Activated CD8-positive, alpha-beta memory T cell treated with anti-CD3 and anti-CD28 coated beads, Interleukin-2, amount 50 U/mL, for 48 hours (primary cell): ENCODE measurements at regions not wholly inside any gene's neighbourhood (a gene's known extent, or its start where the extent isn't known, plus 50 kb on each side); places are given as distances from the start of the nearest gene placed in this dataset.

Source experiments
- DNase-seq: peaks from one replicate; pipeline ENCODE4 v3.0.0-alpha.2; 2020

DNA sequence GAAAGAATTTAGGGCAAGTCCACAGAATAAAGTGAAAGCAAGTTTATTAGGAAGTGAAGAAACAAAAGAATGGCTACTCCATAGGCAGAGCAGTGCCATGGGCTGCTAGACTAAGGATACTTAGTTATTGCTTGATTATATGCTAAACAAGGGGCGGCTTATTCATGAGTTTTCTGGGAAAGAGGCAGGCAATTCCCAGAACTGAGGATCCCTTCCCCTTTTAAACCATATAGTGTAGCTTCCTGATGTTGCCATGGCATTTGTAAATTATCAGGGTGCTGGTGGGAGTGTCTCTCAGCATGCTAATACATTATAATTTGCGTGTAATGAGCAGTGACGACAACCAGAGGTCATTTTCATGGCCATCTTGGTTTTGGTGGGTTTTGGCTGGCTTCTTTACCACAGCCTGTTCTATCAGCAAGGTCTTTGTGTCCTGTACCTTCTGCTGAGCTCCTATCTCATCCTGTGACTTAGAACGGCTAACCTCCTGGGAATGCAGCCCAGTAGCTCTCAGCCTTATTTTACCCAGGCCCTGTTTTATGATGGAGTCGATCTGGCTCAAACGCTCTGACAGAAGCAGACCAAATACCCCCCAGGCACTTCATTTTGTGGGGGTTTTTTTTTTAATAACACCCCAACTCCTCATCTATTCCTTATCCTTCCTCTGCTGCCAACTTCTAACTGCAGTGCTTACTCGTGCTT, 103.0 kb upstream of the RARB start:
- DNase-seq: no peak

DNA sequence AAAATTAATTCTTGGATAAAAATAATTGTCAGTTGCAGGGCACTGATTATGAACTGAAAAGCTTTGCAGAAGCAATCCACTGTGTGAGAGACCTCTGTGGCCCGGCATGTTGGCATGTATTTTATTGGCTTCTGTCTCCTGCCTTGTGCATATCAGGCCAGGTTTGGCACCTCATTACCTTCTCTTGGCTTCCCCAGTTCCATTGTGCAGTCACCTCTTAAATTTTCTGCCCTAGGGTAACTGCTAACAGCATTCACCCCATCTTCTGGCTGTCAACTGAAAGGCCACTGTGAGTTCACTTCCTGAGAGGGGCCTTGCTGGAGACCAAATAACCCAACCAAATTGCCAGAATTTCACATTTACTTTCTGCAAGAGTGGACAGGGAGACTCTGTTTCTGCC, 92.7 kb upstream of the RARB start:
- DNase-seq: no peak

DNA sequence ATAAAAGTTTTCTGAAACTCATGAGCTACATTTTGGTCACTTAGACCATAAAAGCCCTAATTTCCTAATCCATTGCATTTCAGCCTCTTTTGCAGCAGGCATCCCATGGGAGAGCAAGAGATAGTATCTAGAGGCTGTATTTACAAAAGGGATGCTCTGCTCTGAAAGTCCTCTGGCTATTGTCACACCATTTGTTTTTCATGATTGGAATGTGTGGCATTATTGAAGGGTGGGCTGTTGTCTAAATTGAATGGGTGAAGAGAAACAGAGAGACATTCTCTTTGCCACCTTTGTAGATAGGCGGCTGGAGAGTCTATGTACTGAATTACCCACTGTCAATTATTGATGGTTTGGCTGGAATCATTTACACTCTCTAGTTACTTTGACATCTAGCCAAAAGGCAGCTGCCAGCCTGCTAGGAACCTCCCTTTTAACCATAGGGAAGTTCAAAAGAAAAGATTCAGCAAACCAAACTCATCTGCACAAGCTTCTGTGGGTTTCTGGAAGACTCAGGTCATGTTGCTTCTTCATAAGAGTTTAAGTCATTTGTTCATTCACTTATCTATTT, 89.8 kb upstream of the RARB start:
- DNase-seq: no peak

DNA sequence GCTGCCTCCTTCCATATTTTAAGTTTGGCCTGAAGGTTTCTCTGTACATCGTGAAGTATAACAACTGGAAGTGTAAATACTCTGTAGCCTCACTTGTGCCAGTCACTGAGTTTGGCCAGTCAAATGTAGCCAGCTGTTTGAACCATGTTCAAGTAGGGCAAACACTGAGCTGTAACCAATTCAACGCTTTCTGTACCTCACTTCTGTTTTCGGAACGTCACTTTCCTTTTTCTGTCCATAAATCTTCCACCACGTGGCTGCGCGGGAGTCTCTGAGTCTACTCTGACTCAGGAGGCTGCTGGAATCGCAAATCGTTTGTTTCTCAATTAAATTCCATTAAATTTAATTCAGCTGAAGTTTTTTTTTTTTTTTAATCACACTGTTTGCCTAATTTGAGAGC, 88.8 kb upstream of the RARB start:
- DNase-seq: no peak

DNA sequence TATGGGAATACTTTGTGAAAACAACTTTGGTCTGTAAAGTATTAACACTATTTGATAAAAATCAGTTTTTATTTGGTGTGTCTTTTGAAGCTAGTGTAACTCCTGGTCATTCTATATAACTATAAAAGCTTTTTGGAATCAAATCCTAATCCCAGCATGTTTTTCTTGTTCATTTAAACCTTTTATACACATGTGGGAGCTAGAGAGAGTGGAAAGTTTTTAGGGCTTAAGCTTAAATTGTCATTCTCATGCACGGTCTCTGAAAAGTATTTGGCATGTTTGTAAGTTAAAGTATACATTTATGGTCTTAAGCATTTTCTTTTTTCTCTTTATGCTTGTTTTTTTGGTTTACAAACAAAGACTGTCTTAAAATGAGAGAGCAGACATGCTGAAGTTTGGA, 83.4 kb upstream of the RARB start:
- no peak for DNase-seq

DNA sequence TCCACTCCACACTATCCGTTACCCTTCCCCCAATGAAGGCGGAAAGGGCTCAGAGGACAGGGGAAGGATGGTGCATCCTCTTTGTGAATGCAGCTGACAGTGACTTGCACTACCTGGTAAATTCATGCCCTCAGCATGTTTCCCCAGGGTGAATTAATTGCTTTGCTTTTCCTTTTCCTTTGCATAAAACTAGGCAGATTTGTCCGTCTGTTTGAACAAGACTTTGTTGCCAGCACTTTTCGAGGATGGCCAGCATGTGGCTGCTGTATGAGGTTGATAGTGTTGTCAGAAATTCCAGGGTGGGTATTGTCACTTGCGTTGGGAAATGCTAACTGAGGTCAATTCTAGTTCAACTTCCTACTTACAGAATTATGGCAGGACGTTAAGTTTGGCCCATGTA, 79.0 kb upstream of the RARB start:
- DNase-seq: no peak

DNA sequence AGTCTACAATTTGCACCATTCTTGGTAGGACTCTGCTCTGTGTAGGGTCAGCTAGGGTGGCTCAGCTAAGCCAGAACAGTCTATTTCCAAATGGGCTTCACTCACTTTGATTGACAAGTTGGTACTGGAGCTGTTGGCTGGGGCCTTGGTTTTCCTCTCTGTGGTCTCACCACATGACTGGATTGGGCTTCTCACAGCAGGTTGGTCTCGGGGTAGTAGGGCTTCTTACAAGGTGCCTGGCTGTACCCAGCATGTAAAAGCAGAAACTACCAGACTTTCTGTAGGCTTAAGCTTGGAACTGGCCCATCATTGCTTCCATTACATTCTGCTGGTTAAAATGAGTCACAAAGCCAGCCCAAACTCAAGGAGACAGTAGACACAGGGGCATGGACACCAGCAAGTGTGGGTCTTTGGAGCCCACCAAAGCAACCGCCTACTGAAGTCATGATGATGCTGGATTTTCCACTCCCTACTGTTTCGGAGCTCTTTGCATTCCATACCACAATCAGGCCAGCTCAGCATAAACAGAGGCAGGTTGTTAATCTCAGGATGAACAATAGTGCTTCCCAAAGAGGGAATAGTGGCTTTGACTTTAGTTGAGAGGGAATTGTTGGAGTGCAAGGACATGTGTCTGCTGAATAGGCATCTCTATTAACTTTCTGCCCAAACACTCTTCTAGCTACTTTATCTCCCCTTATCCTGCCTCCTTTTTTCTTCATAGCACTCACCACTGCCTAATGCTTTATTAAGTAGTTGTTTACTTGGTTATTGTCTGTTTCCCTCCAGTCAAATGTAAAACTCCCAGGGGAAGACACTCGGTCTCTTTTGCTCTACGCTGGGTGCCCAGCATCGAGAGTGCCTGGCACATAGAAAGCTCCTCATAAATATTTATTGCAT, 78.0 kb upstream of the RARB start:
- DNase-seq: no peak

DNA sequence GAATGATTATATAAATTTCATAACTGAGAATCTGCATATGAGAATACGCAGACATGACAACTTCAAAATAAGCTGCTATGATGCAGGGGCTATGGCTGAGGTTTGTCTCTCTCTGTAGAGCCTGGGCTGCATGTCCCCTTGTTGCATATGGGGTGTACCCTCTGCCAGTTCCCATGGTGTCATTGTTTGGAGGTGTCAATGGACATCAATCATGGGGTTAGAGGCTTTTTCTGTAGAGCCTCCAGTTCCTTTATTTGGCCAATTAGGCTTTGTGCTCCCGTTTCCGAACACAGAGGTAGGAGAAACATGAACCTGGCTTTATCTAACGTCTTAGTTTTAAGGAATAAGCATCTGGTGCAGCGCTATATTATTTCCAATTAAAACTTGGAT, 77.3 kb upstream of the RARB start:
- DNase-seq: no peak

DNA sequence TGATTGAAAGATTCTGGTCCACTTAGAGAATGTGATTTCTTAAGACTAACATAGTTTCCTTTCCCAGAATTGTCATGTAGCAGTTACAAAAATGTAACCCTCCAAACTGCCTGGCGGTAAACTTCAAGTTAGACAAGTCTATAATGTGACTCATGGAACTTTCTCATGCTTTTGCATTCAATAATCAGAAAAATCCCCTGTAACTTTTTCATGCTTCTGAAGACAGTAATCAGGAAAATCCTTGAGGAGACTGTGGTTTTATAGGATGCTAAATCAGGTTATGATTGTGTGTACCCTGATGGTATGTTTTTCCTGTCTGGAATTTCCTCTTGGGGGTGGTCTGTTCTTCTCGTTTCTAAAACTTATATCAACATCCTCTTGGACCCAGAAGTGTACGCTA, 74.0 kb upstream of the RARB start:
- DNase-seq: no peak

DNA sequence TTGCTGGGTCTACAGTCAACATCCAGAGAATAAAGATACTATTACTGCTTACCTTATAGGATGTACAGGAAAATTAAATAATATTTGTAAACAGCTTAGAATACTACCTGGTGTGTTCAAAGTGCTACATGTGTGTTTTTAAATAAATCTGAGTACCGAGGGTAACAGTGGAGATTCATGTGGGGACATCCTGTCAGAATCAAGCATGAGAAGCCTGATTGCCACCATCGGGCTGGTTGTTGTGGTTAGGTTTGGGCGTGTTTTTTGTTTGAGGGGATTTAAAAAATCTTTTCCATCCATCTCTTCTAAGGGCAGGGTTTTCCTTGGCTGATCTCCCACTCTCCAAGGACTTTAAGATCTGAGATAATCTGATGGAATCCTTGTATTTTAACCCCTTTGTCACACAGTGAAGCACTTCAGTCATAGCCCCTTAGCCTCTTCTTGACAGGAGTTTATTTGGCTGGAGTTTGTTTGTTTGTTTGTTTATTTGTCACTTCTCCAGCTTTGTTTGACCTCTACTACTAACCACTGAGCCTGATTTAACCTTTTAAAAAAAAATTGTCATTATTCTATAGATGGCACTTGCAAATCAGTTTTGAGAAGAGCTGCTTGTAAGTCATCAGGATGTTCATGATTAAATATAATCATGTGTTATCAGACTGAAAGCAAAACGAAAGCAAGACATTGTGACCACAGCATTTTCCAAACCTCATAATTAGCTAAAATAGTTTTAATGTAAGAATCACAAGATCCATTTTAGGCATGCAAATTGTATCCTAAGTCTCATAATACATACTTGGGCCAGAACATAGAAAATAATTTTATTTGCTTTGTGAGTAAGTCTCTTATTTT, 72.8 kb upstream of the RARB start:
- no peak for DNase-seq

DNA sequence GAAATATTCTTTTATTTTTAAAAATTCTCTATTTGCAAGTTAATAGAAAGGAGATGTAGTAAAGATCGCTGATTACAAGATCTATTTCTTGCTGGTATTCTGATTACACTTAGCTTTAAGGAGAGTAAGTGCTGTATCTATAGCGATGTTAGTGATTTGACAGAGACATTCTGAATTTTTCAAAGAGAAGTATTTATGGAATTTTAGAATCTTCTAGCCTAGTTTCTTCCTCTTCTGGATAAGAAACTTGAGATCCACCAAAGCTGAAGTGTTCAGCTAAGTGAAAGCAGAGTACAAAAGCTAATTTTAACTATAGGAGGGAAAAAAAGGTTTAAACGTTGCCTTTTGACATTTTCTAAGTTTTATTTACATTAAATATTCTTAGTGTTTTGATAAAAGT, 72.1 kb upstream of the RARB start:
- DNase-seq: no peak

DNA sequence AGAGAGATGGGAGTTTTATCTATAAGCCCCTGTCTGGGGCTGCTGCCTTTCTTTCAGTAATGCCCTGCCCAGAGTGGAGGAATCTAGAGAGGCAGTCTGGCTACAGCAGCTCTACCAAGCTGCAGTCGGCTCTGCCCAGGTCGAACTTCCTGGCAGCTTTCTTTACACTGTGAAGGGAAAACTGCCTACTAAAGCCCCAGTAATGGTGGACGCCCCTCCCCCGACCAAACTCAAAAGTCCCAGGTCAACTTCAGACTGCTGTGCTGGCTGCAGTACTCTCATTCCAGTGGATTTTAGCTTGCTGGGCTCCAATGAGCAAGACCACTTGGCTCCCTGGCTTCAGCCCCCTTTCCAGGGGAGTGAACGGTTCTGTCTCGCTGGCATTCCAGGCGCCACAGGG, 65.9 kb upstream of the RARB start:
- no peak for DNase-seq

DNA sequence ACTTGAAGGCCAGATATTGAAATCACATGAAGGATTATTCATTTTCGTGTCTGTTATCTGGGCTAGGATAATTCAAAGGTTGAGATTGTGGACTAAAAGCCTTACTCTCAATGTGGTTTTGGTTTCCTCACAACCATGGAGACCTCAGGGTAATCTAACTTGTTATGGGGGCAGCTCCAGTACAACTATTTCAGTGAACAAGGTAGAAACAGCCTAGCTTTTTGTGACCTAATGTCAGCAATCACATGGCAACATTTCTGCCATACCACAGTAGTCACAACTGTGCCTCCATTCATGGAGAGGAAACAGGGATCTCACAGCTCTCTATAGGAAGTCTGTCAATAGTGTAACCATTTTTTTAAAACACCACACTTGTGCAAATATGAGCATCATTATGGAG, 62.4 kb upstream of the RARB start:
- no peak for DNase-seq

DNA sequence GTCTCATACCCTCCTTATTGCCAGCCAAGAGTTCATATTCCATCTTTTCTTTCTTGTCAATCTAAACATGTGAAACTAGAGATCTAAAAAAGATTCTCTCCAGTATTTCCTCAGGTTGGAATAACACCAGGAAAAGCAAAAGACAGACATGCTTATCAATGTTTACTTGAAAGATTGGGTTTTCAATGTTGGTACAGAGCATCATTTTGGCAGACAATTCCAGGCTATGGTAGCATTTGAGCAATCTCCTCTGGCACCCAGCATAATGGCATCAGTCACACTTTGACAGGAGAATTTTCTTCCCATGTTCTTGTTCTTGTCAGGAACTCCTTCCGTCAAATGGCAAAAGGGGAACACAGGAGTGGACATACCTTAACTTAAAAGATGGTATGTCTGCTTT, 61.0 kb upstream of the RARB start:
- no peak for DNase-seq

DNA sequence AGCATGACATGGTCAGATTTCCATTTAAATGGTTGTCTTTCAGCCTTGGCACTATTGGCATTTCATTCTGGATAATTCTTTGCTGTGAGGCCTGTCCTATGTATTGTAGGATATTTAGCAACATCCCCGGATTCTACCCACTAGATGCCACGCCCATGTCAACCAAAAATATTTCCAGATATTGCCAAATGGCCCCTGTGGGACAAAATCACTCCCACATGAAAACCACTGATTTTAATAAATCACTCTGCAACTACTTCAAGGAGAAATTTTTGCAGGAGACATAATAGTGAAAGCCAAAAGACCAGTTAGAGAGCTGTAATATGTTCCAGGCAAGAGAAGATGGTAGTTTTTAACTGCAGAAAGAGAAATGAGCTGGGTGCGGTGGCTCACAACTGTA, 55.9 kb upstream of the RARB start:
- DNase-seq: no peak

DNA sequence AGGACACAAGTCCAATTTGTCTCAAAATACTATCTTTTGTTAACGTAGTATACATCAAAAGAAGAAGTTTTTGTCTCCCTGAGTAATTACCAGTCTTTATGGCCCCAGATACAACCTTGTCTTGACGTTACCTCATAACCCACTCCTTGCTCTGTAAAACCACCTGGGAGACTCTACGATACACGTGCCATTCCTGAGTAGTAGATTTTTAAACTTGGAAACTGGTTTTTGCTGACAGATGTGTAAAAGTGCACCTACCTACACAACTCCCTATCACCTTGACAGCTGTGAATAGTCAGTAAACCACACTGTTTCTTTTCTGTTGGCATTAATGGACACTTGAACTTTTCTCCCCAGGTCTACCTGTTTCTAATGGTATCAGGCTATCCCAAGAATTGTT, 51.7 kb upstream of the RARB start:
- DNase-seq: no peak

DNA sequence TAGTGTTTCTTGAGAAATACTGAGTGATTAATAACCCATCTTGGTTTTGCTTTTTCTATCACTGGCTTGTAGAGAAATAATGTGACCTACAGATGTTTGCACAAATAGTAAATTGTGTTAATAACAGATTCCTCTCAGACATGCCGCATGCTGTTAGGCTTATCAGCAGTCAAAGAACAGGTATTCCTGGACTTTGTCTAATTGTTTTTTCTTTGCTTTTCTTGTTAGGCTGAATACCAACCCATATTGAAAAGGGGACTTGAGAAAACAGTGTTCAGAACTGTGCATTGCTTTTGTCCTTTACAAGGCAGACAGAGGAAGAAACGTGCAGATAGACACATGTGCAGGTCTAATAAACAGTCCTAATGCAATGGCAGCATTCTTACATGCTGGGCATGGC, 51.0 kb upstream of the RARB start:
- DNase-seq: no peak
